ENCODE measurements at regions not wholly inside any gene's neighbourhood (a gene's known extent, or its start where the extent isn't known, plus 50 kb on each side); places are given as distances from the start of the nearest gene placed in this dataset.

GRCh38 chr10:25815999-25816768 lies 117.8 kb upstream of the MYO3A start:
- TF ChIP-seq CTCF (IDR thresholded peaks at IDR 0.05), result no peak
- ATAC-seq, result no peak

GRCh38 chr10:25817200-25817599 lies 116.8 kb upstream of the MYO3A start:
- WGBS, 3 donors, result 88 to 94% (median 92%) methylated on average over 1 of the region's 1 CpG
- ATAC-seq (no peak), DNase-seq (no peak)
- Histone ChIP-seq H3K4me3 (no peak overlapping the region), H3K36me3 (ENCODE audit: insufficient read depth in 1 of 2, low read depth in 1 of 2) (no peaks in the 10 kb centered on the region), H3K9me3 (no peaks in the 10 kb centered on the region), H3K27ac (no peak overlapping the region), H3K4me1 (no peaks in the 10 kb centered on the region), H3K27me3 (ENCODE audit: insufficient read depth in 3 of 3, low read length in 2 of 3) (no peaks in the 10 kb centered on the region)
- TF ChIP-seq CTCF (IDR thresholded peaks at IDR 0.05), result no peak
- intact Hi-C loops (cut with DNase I), result no loop called here

More at GRCh38 chr10:25815999-25816768, 117.8 kb upstream of the MYO3A start:
- H3K9me3 ChIP-seq, result no peaks in the 10 kb centered on the region
- DNase-seq, result no peak
- intact Hi-C loops (cut with DNase I), result no loop called here
- no peak overlapping the region for H3K4me3 ChIP-seq
- H3K36me3 ChIP-seq (ENCODE audit: insufficient read depth in 1 of 2, low read depth in 1 of 2), result no peaks in the 10 kb centered on the region
- WGBS, 3 donors, result 53 to 60% (median 56%) methylated on average over 8 of the region's 8 CpGs
- H3K4me1 ChIP-seq, result no peaks in the 10 kb centered on the region
- H3K27me3 ChIP-seq (ENCODE audit: insufficient read depth in 3 of 3, low read length in 2 of 3), result no peaks in the 10 kb centered on the region
- no peak overlapping the region for H3K27ac ChIP-seq

GRCh38 chr10:25818751-25819150 lies 115.3 kb upstream of the MYO3A start:
- ATAC-seq (no peak), DNase-seq (no peak)
- Histone ChIP-seq H3K4me1 (no peaks in the 10 kb centered on the region), H3K27ac (no peak overlapping the region), H3K4me3 (no peak overlapping the region), H3K9me3 (no peaks in the 10 kb centered on the region), H3K27me3 (ENCODE audit: insufficient read depth in 3 of 3, low read length in 2 of 3) (no peaks in the 10 kb centered on the region), H3K36me3 (ENCODE audit: insufficient read depth in 1 of 2, low read depth in 1 of 2) (no peaks in the 10 kb centered on the region)
- WGBS, 3 donors, result 23 to 31% (median 31%) methylated on average over 9 of the region's 9 CpGs
- TF ChIP-seq CTCF (IDR thresholded peaks at IDR 0.05), result no peak
- intact Hi-C loops (cut with DNase I), result no loop called here

- Histone ChIP-seq H3K27ac (no peak overlapping the region), H3K9me3 (no peaks in the 10 kb centered on the region), H3K27me3 (ENCODE audit: insufficient read depth in 3 of 3, low read length in 2 of 3) (no peaks in the 10 kb centered on the region), H3K36me3 (ENCODE audit: insufficient read depth in 1 of 2, low read depth in 1 of 2) (no peaks in the 10 kb centered on the region), H3K4me1 (no peaks in the 10 kb centered on the region), H3K4me3 (no peak overlapping the region)
- TF ChIP-seq CTCF (IDR thresholded peaks at IDR 0.05), result no peak
- ATAC-seq (no peak), DNase-seq (no peak)
- 75 to 77% (median 77%) methylated on average over 2 of the region's 2 CpGs for WGBS, 3 donors
- intact Hi-C loops (cut with DNase I), result no loop called here
These were observed 113.6 kb upstream of the MYO3A start for GRCh38 chr10:25820472-25820871.

- intact Hi-C loops (cut with DNase I), result no loop called here
- no peaks in the 10 kb centered on the region for H3K9me3 ChIP-seq
- H3K4me1 ChIP-seq, result no peaks in the 10 kb centered on the region
- no peak for DNase-seq
- H3K27ac ChIP-seq, result no peak overlapping the region
- H3K27me3 ChIP-seq (ENCODE audit: insufficient read depth in 3 of 3, low read length in 2 of 3), result no peaks in the 10 kb centered on the region
- 48 to 60% (median 58%) methylated on average over 8 of the region's 8 CpGs for WGBS, 3 donors
- TF ChIP-seq CTCF (IDR thresholded peaks at IDR 0.05), result no peak
- no peak for ATAC-seq
- no peaks in the 10 kb centered on the region for H3K36me3 ChIP-seq (ENCODE audit: insufficient read depth in 1 of 2, low read depth in 1 of 2)
- no peak overlapping the region for H3K4me3 ChIP-seq
These were observed 113.2 kb upstream of the MYO3A start for GRCh38 chr10:25820874-25821273.
